ENCODE measurements at regions not wholly inside any gene's neighbourhood (a gene's known extent, or its start where the extent isn't known, plus 50 kb on each side); places are given as distances from the start of the nearest gene placed in this dataset.

- TF ChIP-seq EZH2phosphoT487 (IDR thresholded peaks at IDR 0.05; ENCODE audit: insufficient read depth, low read depth) = no peak
- no peak for TF ChIP-seq EZH2 (IDR thresholded peaks at IDR 0.05; ENCODE audit: insufficient read depth, poor library complexity, severe bottlenecking)
Measured at GRCh38 chr14:88064841-88065240, 59.9 kb downstream of the GPR65 start.

Measured in GM23248 (cell line).